IMR-90 (cell line): ENCODE measurements at regions not wholly inside any gene's neighbourhood (a gene's known extent, or its start where the extent isn't known, plus 50 kb on each side); places are given as distances from the start of the nearest gene placed in this dataset.

ENCODE experiments used
- ATAC-seq: fragments of 200-7000 bp; cut with Tn5 transposase; 2 replicates; pipeline ENCODE4 v1.9.1; 2020; ENCODE audit warnings: low read depth, mild to moderate bottlenecking, moderate library complexity
- BruUV-seq: library from RNA; stranded (reverse); fragments of 400-500 nt; replicated peaks from 2 replicates; lab custom pipeline; 2021; lab: Mats Ljungman, UMichigan
- CTCF ChIA-PET: fragments of 300-600 bp; formaldehyde crosslinking; extraction: SDS; loops from one replicate; lab custom pipeline; 2021; ENCODE audit warnings: antibody characterized with exemption; lab: Yijun Ruan, JAX
- POLR2A ChIA-PET: fragments of 300-600 bp; sonication (Branson Sonifier 250); formaldehyde crosslinking; loops from one replicate; lab custom pipeline; 2022; ENCODE audit warnings: antibody characterized with exemption; ENCODE audit not compliant: unreplicated experiment; lab: Charles Lee
- DNase-seq: peaks from one replicate; pipeline ENCODE4 v3.0.0; 2013
- H2AFZ ChIP-seq: replicated peaks from 2 replicates; pipeline ENCODE3; 2013; ENCODE audit warnings: low read length, mild to moderate bottlenecking; ENCODE audit not compliant: poor library complexity
- H2AK5ac ChIP-seq: 2 replicates; pipeline ENCODE4 v1.6.1; 2013; ENCODE audit warnings: low read depth, low read length, inconsistent platforms
- H2AK9ac ChIP-seq: replicated peaks from 2 replicates; pipeline ENCODE3; 2013; ENCODE audit warnings: mild to moderate bottlenecking, low read depth, low read length, moderate library complexity; ENCODE audit not compliant: poor library complexity
- H2BK120ac ChIP-seq: 2 replicates; pipeline ENCODE4 v1.6.1; 2013; ENCODE audit warnings: low read depth, low read length, inconsistent platforms
- H2BK15ac ChIP-seq: 3 replicates; pipeline ENCODE4 v1.6.1; 2013; ENCODE audit warnings: low read depth, low read length, inconsistent platforms
- H2BK20ac ChIP-seq: 2 replicates; pipeline ENCODE4 v1.6.1; 2013; ENCODE audit warnings: low read depth, mild to moderate bottlenecking, inconsistent platforms, low read length, moderate library complexity
- H2BK5ac ChIP-seq: 2 replicates; pipeline ENCODE4 v1.6.1; 2013; ENCODE audit warnings: mild to moderate bottlenecking, low read depth, low read length, inconsistent platforms; ENCODE audit not compliant: poor library complexity, severe bottlenecking
- H3K14ac ChIP-seq: replicated peaks from 2 replicates; pipeline ENCODE4 v1.6.1; 2013; ENCODE audit warnings: low read depth, low read length, inconsistent platforms
- H3K18ac ChIP-seq: 2 replicates; pipeline ENCODE4 v1.6.1; 2013; ENCODE audit warnings: low read depth, low read length, control low read depth
- H3K23ac ChIP-seq: 2 replicates; pipeline ENCODE4 v1.6.1; 2013; ENCODE audit warnings: low read depth, low read length, inconsistent platforms
- H3K27ac ChIP-seq: 2 replicates; pipeline ENCODE4 v1.5.1; 2013; ENCODE audit warnings: mild to moderate bottlenecking, control low read depth, low read length; ENCODE audit not compliant: insufficient read depth
- H3K27me3 ChIP-seq: 2 replicates; pipeline ENCODE4 v1.6.1; 2013; ENCODE audit warnings: low read length; ENCODE audit not compliant: control insufficient read depth, insufficient read depth
- H3K36me3 ChIP-seq: 2 replicates; pipeline ENCODE4 v1.6.1; 2013; ENCODE audit warnings: low read length, mixed read lengths; ENCODE audit not compliant: control insufficient read depth, insufficient read depth
- H3K4ac ChIP-seq: 2 replicates; pipeline ENCODE4 v1.6.1; 2013; ENCODE audit warnings: low read depth, low read length, inconsistent platforms
- H3K4me1 ChIP-seq: 2 replicates; pipeline ENCODE4 v1.6.1; 2013; ENCODE audit warnings: low read length, mixed read lengths; ENCODE audit not compliant: control insufficient read depth, insufficient read depth
- H3K4me2 ChIP-seq: 2 replicates; pipeline ENCODE4 v1.6.1; 2013; ENCODE audit warnings: low read depth, mild to moderate bottlenecking, control low read depth, low read length, moderate library complexity
- H3K4me3 ChIP-seq: 2 replicates; pipeline ENCODE4 v1.5.1; 2013; ENCODE audit warnings: low read depth, mild to moderate bottlenecking, control low read depth, low read length, moderate library complexity; ENCODE audit not compliant: insufficient read depth
- H3K56ac ChIP-seq: 2 replicates; pipeline ENCODE4 v1.6.1; 2013; ENCODE audit warnings: low read length, inconsistent platforms; ENCODE audit not compliant: insufficient read depth; ENCODE audit errors: extremely low read depth
- H3K79me1 ChIP-seq, 2 experiments: 2 replicates each; pipeline ENCODE4 v1.6.1; 2013; ENCODE audit warnings: low read length in 2 of 2, inconsistent platforms in 1 of 2, low read depth in 1 of 2
- H3K9ac ChIP-seq: 2 replicates; pipeline ENCODE4 v1.6.1; 2013; ENCODE audit warnings: low read depth, low read length, control low read depth
- H3K9me1 ChIP-seq: 2 replicates; pipeline ENCODE4 v1.6.1; 2013; ENCODE audit warnings: low read length, inconsistent platforms; ENCODE audit not compliant: insufficient read depth
- H3K9me3 ChIP-seq: 2 replicates; pipeline ENCODE4 v1.6.1; 2013; ENCODE audit warnings: low read length; ENCODE audit not compliant: control insufficient read depth, insufficient read depth
- H4K20me1 ChIP-seq: 2 replicates; pipeline ENCODE4 v1.6.1; 2013; ENCODE audit warnings: low read length, inconsistent platforms; ENCODE audit not compliant: insufficient read depth
- H4K5ac ChIP-seq: 2 replicates; pipeline ENCODE4 v1.6.1; 2013; ENCODE audit warnings: mild to moderate bottlenecking, low read depth, low read length, control low read depth
- H4K8ac ChIP-seq, 2 experiments: 2 replicates each; pipeline ENCODE4 v1.6.1; 2013; ENCODE audit warnings: low read depth in 2 of 2, low read length in 2 of 2, control low read depth in 1 of 2, inconsistent platforms in 1 of 2
- H4K91ac ChIP-seq: 2 replicates; pipeline ENCODE4 v1.6.1; 2013; ENCODE audit warnings: low read depth, low read length, inconsistent platforms; ENCODE audit not compliant: insufficient read depth
- CEBPB ChIP-seq: IDR thresholded peaks from 2 replicates; pipeline ENCODE4 v1.6.1; 2012; ENCODE audit warnings: low read depth, low read length, improper control_type of control experiment
- NFE2L2 ChIP-seq: fragments of 150-350 bp; IDR thresholded peaks from 2 replicates; pipeline ENCODE4 v1.6.1; 2016; ENCODE audit warnings: low read depth, mild to moderate bottlenecking, low read length
- POLR2A ChIP-seq: IDR thresholded peaks from 2 replicates; pipeline ENCODE4 v1.6.1; 2012; ENCODE audit warnings: mild to moderate bottlenecking, low read depth, low read length
- RFX5 ChIP-seq: IDR thresholded peaks from 2 replicates; pipeline ENCODE4 v1.8.0; 2012; ENCODE audit warnings: low read depth, mild to moderate bottlenecking, low read length, moderate library complexity
- dilution Hi-C: fragments of 300-500 bp; cut with HindIII; formaldehyde crosslinking; loops from one replicate; pipeline ENCODE4 v1.14.3; 2018; ENCODE audit warnings: low sequenced_read_pairs; ENCODE audit not compliant: unreplicated experiment
- in situ Hi-C: fragments of 300-500 bp; cut with MboI; formaldehyde crosslinking; loops from 3 replicates; pipeline ENCODE4 v1.14.3; 2019; ENCODE audit warnings: low sequenced_read_pairs, inconsistent platforms, mixed read lengths
- intact Hi-C: fragments of 100-400 bp; cut with micrococcal nuclease; formaldehyde crosslinking; loops from 2 replicates; pipeline ENCODE4 v1.10.0; 2022

DNA sequence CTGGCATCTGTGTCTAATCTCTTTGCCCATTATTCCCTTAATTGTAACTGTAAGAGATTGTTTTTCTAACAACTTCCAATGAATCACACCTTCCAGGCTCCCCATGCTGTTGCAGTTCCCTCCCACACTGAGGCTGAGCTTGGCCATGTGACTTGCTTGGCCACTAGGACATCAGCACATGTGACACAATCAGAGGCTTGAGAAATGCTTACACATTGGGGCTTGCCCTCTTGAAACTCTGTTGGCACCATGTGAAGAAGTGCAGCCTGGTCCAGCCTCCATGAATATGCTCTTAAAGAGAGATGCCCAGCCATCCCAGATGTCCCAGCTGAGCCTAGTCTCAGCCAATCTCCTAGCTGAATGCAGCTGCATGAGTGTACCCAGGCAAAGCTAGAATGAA is 326.8 kb upstream of the SOX2 start:
- Histone ChIP-seq H3K56ac (no peak overlapping the region), H3K4ac (no peak overlapping the region), H4K5ac (no peak overlapping the region), H2AK9ac (no peak overlapping the region), H3K9me1 (no peaks in the 10 kb centered on the region), H2AK5ac (no peak overlapping the region), H3K4me2 (no peak overlapping the region), H2BK5ac (no peak overlapping the region), H4K91ac (no peak overlapping the region), H3K14ac (no peak overlapping the region), H3K23ac (no peak overlapping the region), H3K18ac (no peak overlapping the region), H4K20me1 (no peaks in the 10 kb centered on the region), H3K4me3 (no peak overlapping the region), H3K9me3 (peaks cover 10% of the 10 kb centered on the region), H3K27ac (no peak overlapping the region), H3K9ac (no peak overlapping the region), H3K36me3 (no peaks in the 10 kb centered on the region), H3K27me3 (no peaks in the 10 kb centered on the region), H4K8ac (no peak overlapping the region), H3K4me1 (no peaks in the 10 kb centered on the region), H2AFZ (no peak overlapping the region), H2BK120ac (no peak overlapping the region), H2BK20ac (no peak overlapping the region), H2BK15ac (no peak overlapping the region), H3K79me1 (no peaks in the 10 kb centered on the region)
- TF ChIP-seq POLR2A = no peak
- no peak for TF ChIP-seq NFE2L2
- no peak for TF ChIP-seq RFX5
- TF ChIP-seq CEBPB = no peak
- in situ Hi-C loops (no loop called here), intact Hi-C loops (no loop called here), dilution Hi-C loops (no loop called here)
- DNase-seq = no peak
- no TSS peak for BruUV-seq
- POLR2A ChIA-PET = no interaction called here
- ATAC-seq = no peak
- CTCF ChIA-PET = no interaction called here
